HepG2 (cell line): ENCODE measurements at regions not wholly inside any gene's neighbourhood (a gene's known extent, or its start where the extent isn't known, plus 50 kb on each side); places are given as distances from the start of the nearest gene placed in this dataset.
A peak's percentile ranks its signal among the peaks of the same experiment; 100 is the strongest.

Experiments used
- ARNT ChIP-seq: fragments of 450-650 bp; IDR thresholded peaks from 2 replicates; pipeline ENCODE4 v1.6.1; 2017
- BORCS8-MEF2B ChIP-seq: sonication (generic); formaldehyde crosslinking; IDR thresholded peaks from 2 replicates; pipeline ENCODE4 v1.8.0; 2022; ENCODE audit warnings: mild to moderate bottlenecking, missing genetic modification reagents
- DMAP1 ChIP-seq: IDR thresholded peaks from 2 replicates; pipeline ENCODE4 v1.6.1; 2016
- HDAC2 ChIP-seq: sonication (generic); formaldehyde crosslinking; IDR thresholded peaks from 2 replicates; pipeline ENCODE4 v1.4.0; 2020; ENCODE audit warnings: missing genetic modification reagents
- HMGXB3 ChIP-seq: sonication (generic); formaldehyde crosslinking; IDR thresholded peaks from 2 replicates; pipeline ENCODE4 v1.4.0; 2020; ENCODE audit warnings: missing genetic modification reagents, borderline replicate concordance
- HOXA5 ChIP-seq: sonication (generic); formaldehyde crosslinking; IDR thresholded peaks from 2 replicates; pipeline ENCODE4 v1.4.0; 2020; ENCODE audit warnings: missing genetic modification reagents
- JUNB ChIP-seq: sonication (generic); formaldehyde crosslinking; IDR thresholded peaks from 2 replicates; pipeline ENCODE4 v1.8.0; 2022; ENCODE audit warnings: missing genetic modification reagents, mild to moderate bottlenecking, borderline replicate concordance
- MLLT10 ChIP-seq: sonication (generic); formaldehyde crosslinking; IDR thresholded peaks from 2 replicates; pipeline ENCODE4 v1.4.0; 2020; ENCODE audit warnings: missing genetic modification reagents
- NR2F1 ChIP-seq, 2 experiments: fragments of 450-650 bp in 1 of 2; formaldehyde crosslinking in 1 of 2; IDR thresholded peaks; 2 replicates each; pipeline versions ENCODE4 v1.5.0 to v1.6.1; 2016 to 2020; ENCODE audit warnings: mild to moderate bottlenecking in 1 of 2, missing compliant biosample characterization in 1 of 2, missing genetic modification reagents in 1 of 2, moderate library complexity in 1 of 2
- SIX4 ChIP-seq: sonication (generic); formaldehyde crosslinking; IDR thresholded peaks from 2 replicates; pipeline ENCODE4 v1.4.0; 2020; ENCODE audit warnings: missing genetic modification reagents
- SYNCRIP ChIP-seq: fragments of 200-400 bp; formaldehyde crosslinking; IDR thresholded peaks from 2 replicates; pipeline ENCODE4 v1.6.1; 2018; ENCODE audit warnings: mild to moderate bottlenecking, low read depth, low read length; ENCODE audit not compliant: insufficient read depth
- YEATS4 ChIP-seq: sonication (generic); formaldehyde crosslinking; IDR thresholded peaks from 2 replicates; pipeline ENCODE4 v1.4.0; 2020; ENCODE audit warnings: missing genetic modification reagents, borderline replicate concordance
- ZBTB2 ChIP-seq: sonication (generic); formaldehyde crosslinking; IDR thresholded peaks from 2 replicates; pipeline ENCODE4 v1.8.0; 2022; ENCODE audit warnings: low read depth, missing genetic modification reagents
- ZFP82 ChIP-seq: sonication (generic); formaldehyde crosslinking; IDR thresholded peaks from 2 replicates; pipeline ENCODE4 v1.5.1; 2020; ENCODE audit warnings: mild to moderate bottlenecking, missing genetic modification reagents, borderline replicate concordance
- ZFY ChIP-seq: sonication (generic); formaldehyde crosslinking; IDR thresholded peaks from 2 replicates; pipeline ENCODE4 v1.4.0; 2020; ENCODE audit warnings: missing genetic modification reagents
- ZNF205 ChIP-seq: IDR thresholded peaks from 2 replicates; pipeline ENCODE4 v1.6.1; 2018; ENCODE audit warnings: missing biosample characterization, missing genetic modification reagents
- ZNF232 ChIP-seq: sonication (generic); formaldehyde crosslinking; IDR thresholded peaks from 2 replicates; pipeline ENCODE4 v1.4.0; 2020; ENCODE audit warnings: missing genetic modification reagents, borderline replicate concordance
- ZNF30 ChIP-seq: sonication (generic); formaldehyde crosslinking; IDR thresholded peaks from 2 replicates; pipeline ENCODE4 v1.5.0; 2020; ENCODE audit warnings: mild to moderate bottlenecking, missing genetic modification reagents
- ZNF496 ChIP-seq: sonication (generic); formaldehyde crosslinking; IDR thresholded peaks from 2 replicates; pipeline ENCODE4 v1.8.1; 2023; ENCODE audit warnings: mild to moderate bottlenecking, moderate library complexity, missing genetic modification reagents; ENCODE audit not compliant: insufficient replicate concordance
- ZNF503 ChIP-seq: sonication (generic); formaldehyde crosslinking; IDR thresholded peaks from 2 replicates; pipeline ENCODE4 v1.4.0; 2020; ENCODE audit warnings: missing genetic modification reagents
- ZNF788 ChIP-seq: sonication (generic); formaldehyde crosslinking; IDR thresholded peaks from 2 replicates; pipeline ENCODE4 v1.5.0; 2020; ENCODE audit warnings: mild to moderate bottlenecking, missing genetic modification reagents, borderline replicate concordance

- no peak for TF ChIP-seq ZBTB2 (CRISPR knock-in tag)
- no peak for TF ChIP-seq ZNF30 (CRISPR knock-in tag)
- TF ChIP-seq HDAC2 = peak; percentile 93
- 0 out of 2 replicates have a peak, but pooled peaks have one; percentile 41 for TF ChIP-seq DMAP1 (CRISPR knock-in tag)
- TF ChIP-seq SIX4 = peak; percentile 97
- TF ChIP-seq SYNCRIP = no peak
- TF ChIP-seq HOXA5 (CRISPR knock-in tag) = peak; percentile 90
- TF ChIP-seq ARNT = no peak
- TF ChIP-seq NR2F1 (CRISPR knock-in tag; IDR thresholded peaks at IDR 0.05) = peak; percentile 97
- no peak for TF ChIP-seq BORCS8-MEF2B
- peak; percentile 99 for TF ChIP-seq ZNF503 (CRISPR knock-in tag)
- TF ChIP-seq ZNF232 = peak; percentile 69; the same call in 1 of the 2 replicates
- TF ChIP-seq ZNF205 = peak; percentile 85
- peak; percentile 60; the same call in 1 of the 2 replicates for TF ChIP-seq JUNB (CRISPR knock-in tag)
- no peak for TF ChIP-seq ZNF496
- TF ChIP-seq YEATS4 (CRISPR knock-in tag) = 0 out of 2 replicates have a peak, but pooled peaks have one; percentile 39
- 0 out of 2 replicates have a peak, but pooled peaks have one; percentile 75 for TF ChIP-seq HMGXB3 (CRISPR knock-in tag)
- TF ChIP-seq ZNF788 (CRISPR knock-in tag) = peak; percentile 70; the same call in 1 of the 2 replicates
- no peak for TF ChIP-seq ZFP82 (CRISPR knock-in tag)
- no peak for TF ChIP-seq MLLT10
- TF ChIP-seq ZFY (CRISPR knock-in tag) = no peak
Observed at GRCh38 chr3:32045091-32045915, 61.1 kb upstream of the GPD1L start (continued).
